ENCODE measurements at regions not wholly inside any gene's neighbourhood (a gene's known extent, or its start where the extent isn't known, plus 50 kb on each side); places are given as distances from the start of the nearest gene placed in this dataset.
"Not testable (repeated sequence)": the region's sequence is repeated elsewhere in the genome, so short reads cannot be mapped to it uniquely, and the experiment has no call there.

GRCh38 chr10:64702086-64702485 is 1180.9 kb downstream of the REEP3 start:
- not testable (repeated sequence) for DNase-seq (ENCODE audit: low read depth, low spot score)

DNA sequence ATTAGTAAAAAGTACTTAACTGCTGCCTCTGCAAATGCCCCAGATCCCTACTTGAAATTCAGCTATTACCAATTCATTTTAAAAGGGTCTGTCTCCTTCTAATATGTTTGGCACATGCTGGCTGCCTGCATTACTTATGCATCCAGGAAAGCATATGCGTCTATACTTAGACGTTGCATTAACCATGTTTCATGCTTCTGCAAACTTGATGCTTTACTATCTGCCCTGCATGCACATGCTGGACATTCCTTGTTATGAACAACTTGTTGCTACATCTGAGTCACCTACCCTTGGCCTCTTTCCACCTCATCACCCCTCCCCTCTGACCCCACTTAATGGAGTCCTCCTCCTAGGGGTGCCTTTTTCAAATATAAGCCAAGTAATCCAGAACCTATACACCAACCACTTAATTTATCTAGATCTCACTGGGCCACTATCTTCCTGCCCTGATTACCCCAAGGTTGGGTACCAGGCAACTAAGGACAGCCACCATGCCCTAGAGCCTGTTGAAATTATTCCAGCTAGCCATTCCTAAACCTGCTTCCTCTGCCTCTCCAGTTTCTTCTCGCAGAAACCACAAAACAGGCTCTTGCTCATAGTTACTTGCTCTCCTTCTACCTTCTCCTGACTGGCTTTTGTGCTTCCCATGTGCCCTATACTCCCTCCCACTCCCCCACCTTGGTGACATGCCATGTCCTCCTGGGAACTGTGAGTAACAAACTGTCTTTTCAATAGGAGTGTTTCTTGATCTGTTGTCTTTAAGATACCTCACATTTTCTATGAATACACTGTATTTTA is 1187.9 kb downstream of the REEP3 start:
- no peak for DNase-seq (ENCODE audit: low read depth, low spot score)

- DNase-seq (ENCODE audit: low read depth, low spot score) = no peak
Measured at GRCh38 chr10:64726466-64726865, 1205.3 kb downstream of the REEP3 start.

DNA sequence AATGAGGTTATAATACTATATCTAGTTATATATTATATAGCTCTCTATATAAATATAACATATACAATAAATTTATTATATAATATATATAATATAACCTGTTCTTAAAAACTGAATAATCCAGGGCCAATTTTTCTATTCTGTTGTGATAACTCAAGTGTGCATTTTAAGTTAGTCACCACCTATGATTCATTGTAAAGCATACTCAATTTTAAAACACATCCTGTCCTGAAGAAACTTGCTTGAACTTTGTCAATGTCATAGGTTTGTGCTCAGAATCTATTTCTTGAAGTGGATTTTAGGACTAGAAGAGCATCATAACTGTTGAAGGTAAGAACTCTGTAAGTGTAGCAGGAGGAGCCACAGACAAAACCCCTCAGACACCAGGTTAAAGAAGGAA is 1209.8 kb downstream of the REEP3 start:
- DNase-seq (ENCODE audit: low read depth, low spot score) = no peak

- no peak for DNase-seq (ENCODE audit: low read depth, low spot score)
Measured at GRCh38 chr10:64732372-64732957, 1211.3 kb downstream of the REEP3 start.

GRCh38 chr10:64733980-64734379 is 1212.8 kb downstream of the REEP3 start:
- no peak for DNase-seq (ENCODE audit: low read depth, low spot score)

GRCh38 chr10:64738462-64738861 is 1217.3 kb downstream of the REEP3 start:
- no peak for DNase-seq (ENCODE audit: low read depth, low spot score)

GRCh38 chr10:64745565-64745964 is 1224.4 kb downstream of the REEP3 start:
- DNase-seq (ENCODE audit: low read depth, low spot score) = no peak

GRCh38 chr10:64750672-64751071 is 1229.5 kb downstream of the REEP3 start:
- DNase-seq (ENCODE audit: low read depth, low spot score) = no peak

- DNase-seq (ENCODE audit: low read depth, low spot score) = no peak
Measured at GRCh38 chr10:64753516-64753915, 1232.3 kb downstream of the REEP3 start.

DNA sequence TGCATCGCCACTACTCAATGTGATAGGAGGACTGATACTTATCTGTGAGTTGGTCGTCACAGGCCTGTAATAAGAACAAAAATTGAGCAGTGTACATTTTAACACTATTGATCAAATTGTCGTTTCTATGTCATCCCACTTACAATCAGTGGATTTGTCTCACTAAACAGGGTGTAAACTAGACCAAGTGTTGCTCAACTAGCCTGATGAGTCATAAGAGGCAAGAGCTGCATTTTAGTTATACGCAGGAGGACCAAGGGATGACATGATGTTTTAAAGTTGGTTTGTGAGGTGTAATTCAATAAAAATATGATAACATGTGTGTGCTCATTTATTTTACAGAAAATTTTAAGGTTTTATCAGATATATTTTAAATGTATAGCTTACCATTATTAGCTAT is 1239.2 kb downstream of the REEP3 start:
- no peak for DNase-seq (ENCODE audit: low read depth, low spot score)

GRCh38 chr10:64762861-64763260 is 1241.7 kb downstream of the REEP3 start:
- DNase-seq (ENCODE audit: low read depth, low spot score) = no peak

DNA sequence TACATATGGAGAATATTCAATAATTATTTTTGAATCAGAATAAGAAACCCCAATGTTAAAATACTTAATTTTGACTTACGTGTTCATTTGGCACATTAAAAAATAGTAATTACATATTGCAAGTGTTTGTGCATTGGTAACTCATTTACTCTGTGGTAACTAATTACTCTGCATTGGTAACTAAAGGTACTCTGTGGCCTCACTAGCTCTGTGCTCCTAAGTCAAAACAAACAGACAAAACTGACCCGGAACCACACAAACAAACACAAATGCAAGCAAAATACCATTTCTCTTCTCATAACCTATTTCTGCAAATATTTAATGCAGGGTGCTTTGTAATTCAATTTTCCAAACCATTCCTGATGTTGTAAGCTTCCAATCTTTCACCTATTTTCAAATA is 1244.3 kb downstream of the REEP3 start:
- DNase-seq (ENCODE audit: low read depth, low spot score) = no peak

- no peak for DNase-seq (ENCODE audit: low read depth, low spot score)
Measured at GRCh38 chr10:64771253-64772050, 1250.3 kb downstream of the REEP3 start.

DNA sequence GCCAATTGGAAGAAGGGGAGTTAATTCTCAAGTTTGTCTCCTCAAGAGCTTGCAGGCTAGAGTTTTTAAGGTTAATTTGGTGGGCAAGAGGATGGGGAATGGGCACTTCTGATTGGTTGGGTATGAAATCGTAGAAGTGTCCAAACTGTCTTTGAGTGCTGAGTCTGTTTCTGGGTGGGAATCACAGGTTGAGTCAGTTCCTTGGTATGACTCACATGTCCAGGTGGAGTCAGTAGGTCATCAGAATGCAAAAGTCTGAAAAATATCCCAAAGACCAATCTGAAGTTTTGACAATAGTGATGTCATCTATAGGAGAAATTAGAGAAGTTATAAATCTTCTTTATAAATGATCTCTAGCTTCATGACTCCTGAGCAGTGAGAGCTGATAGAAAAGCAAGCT is 1252.2 kb downstream of the REEP3 start:
- no peak for DNase-seq (ENCODE audit: low read depth, low spot score)

- DNase-seq (ENCODE audit: low read depth, low spot score) = not testable (repeated sequence)
Measured at GRCh38 chr10:64784451-64784850, 1263.2 kb downstream of the REEP3 start.

- no peak for DNase-seq (ENCODE audit: low read depth, low spot score)
Measured at GRCh38 chr10:64785816-64786215, 1264.6 kb downstream of the REEP3 start.

DNA sequence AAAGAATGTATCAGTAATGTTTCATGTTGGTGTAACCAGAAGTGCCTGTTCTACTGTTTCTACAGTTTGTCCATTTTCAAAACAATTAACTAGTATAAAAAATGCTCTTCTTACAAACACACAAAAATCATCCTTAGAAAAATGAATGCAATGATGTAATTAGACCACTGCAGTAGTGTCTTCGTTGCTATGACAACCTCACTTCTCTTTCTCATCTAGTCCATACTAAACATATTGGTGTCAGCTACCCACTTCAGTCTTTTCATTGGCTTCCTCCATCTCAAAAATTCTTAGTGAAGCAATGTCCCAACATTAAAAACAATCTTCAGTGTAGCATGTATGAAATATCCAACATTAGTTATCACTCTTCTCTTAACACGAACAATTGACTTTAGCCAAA is 1265.8 kb downstream of the REEP3 start:
- DNase-seq (ENCODE audit: low read depth, low spot score) = no peak

- DNase-seq (ENCODE audit: low read depth, low spot score) = no peak
Measured at GRCh38 chr10:64795847-64796246, 1274.6 kb downstream of the REEP3 start.

- DNase-seq (ENCODE audit: low read depth, low spot score) = no peak
Measured at GRCh38 chr10:64798297-64798696, 1277.1 kb downstream of the REEP3 start.

GRCh38 chr10:64808233-64808632 is 1287.0 kb downstream of the REEP3 start:
- not testable (repeated sequence) for DNase-seq (ENCODE audit: low read depth, low spot score)

- DNase-seq (ENCODE audit: low read depth, low spot score) = not testable (repeated sequence)
Measured at GRCh38 chr10:64810046-64810445, 1288.8 kb downstream of the REEP3 start.

- no peak for DNase-seq (ENCODE audit: low read depth, low spot score)
Measured at GRCh38 chr10:64813391-64813790, 1292.2 kb downstream of the REEP3 start.
